ENCODE measurements at regions not wholly inside any gene's neighbourhood (a gene's known extent, or its start where the extent isn't known, plus 50 kb on each side); places are given as distances from the start of the nearest gene placed in this dataset.

- TF ChIP-seq CTCF (IDR thresholded peaks at IDR 0.05) (no peak), POLR2AphosphoS5 (IDR thresholded peaks at IDR 0.05) (no peak), POLR2A (IDR thresholded peaks at IDR 0.05) (no peak), EP300 (IDR thresholded peaks at IDR 0.05) (no peak)
Observed at GRCh38 chr3:7962301-7962700, 539.3 kb upstream of the LMCD1 start.

Data from stomach (tissue), 4 donors.